Activated CD4-positive, alpha-beta T cell treated with anti-CD3 and anti-CD28 coated beads, Interleukin-10, Interleukin-2, amounts not matched to agents 100 ng/mL and 50 ng/mL, durations not matched to agents 16 hours and 8 hours (primary cell): ENCODE measurements at regions not wholly inside any gene's neighbourhood (a gene's known extent, or its start where the extent isn't known, plus 50 kb on each side); places are given as distances from the start of the nearest gene placed in this dataset.
"Not testable (repeated sequence)": the region's sequence is repeated elsewhere in the genome, so short reads cannot be mapped to it uniquely, and the experiment has no call there.

Experiments used
- DNase-seq: peaks from one replicate; pipeline ENCODE4 v3.0.0-alpha.2; 2020

- no peak for DNase-seq
Measured at GRCh38 chr10:28186887-28187578, 115.8 kb downstream of the MPP7 start.

DNA sequence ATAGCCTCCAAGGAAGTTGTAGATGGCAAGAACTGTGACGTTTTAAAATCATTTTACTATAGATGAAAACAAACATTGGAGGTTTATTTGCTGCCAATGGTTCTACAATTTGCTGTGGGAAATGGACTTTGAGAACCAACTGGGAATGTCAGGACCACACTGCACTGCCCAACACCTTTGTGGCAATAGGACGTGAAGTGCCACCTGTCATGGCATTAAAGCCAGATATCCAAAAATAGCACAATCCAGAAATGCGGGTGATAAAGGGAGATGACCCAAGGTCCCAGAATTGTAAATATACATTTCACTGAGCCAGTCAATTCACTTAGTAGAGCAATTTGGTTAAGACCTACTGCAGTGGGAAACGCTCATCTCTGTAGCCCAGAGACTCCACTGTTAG lies 116.4 kb downstream of the MPP7 start:
- no peak for DNase-seq

DNA sequence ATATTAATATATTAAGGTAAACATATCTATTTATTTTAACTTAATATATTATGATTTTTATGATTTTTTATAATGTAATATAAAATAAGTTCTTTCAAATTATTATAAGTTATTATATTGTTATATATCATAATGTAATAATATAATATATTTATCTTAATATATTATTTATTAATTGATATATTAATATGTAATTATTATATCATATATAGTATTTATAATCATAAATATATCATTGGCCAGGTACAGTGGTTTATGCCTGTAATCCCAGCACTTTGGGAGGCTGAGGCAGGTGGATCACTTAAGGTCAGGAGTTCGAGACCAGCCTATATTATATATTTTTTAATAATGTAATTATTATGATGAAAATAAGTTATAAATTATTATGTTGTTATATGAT lies 118.1 kb downstream of the MPP7 start:
- no peak for DNase-seq

DNA sequence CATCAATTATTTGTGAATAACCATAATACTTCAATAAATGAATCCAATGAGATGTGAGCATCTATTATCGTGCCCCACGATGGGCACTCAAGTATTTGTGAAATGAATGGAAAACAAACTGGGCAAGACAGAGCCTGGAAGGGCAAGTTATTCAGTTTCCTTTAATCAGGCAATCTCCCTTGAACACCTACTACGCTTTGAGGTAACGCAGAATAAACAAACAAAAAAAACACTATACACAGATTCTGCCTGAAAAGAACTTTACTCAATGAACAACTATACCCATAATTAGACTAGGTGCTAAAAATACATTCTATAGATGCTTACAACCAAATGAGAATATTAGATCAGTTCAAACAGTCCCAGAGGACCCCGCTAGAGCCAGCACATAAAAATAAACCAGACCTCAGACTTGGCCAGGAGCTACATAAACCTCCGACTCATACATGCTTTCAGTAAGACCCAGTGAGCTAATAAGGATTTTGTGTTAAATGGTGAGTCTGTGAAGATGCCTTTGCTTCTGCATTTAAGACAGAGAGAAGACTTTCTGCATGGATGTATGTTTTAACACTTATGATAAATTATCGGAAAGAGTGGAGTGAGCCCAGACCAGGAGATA lies 121.3 kb downstream of the MPP7 start:
- no peak for DNase-seq

DNA sequence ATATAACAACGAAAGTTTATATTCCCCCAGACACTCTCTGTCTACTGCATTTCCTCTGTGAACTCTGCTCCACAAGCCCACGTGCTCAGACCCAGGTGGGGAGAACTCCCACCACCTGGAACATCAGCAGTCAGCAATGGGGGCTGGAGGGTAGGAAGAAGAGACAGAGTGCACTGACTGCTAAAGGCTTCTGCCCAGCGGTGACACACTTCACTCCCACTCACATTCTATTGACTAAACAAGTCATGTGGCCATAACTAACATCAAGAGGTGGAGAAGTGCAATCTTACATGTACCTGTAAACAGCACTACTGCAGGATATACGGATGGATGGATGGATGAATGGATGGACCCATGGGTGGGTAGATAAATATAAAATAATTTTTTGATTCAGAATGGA lies 122.2 kb downstream of the MPP7 start:
- DNase-seq = no peak

GRCh38 chr10:28179743-28180099 lies 123.1 kb downstream of the MPP7 start:
- DNase-seq = no peak

- peak; percentile 77 for DNase-seq
Measured at GRCh38 chr10:28179006-28179742, 123.7 kb downstream of the MPP7 start.

DNA sequence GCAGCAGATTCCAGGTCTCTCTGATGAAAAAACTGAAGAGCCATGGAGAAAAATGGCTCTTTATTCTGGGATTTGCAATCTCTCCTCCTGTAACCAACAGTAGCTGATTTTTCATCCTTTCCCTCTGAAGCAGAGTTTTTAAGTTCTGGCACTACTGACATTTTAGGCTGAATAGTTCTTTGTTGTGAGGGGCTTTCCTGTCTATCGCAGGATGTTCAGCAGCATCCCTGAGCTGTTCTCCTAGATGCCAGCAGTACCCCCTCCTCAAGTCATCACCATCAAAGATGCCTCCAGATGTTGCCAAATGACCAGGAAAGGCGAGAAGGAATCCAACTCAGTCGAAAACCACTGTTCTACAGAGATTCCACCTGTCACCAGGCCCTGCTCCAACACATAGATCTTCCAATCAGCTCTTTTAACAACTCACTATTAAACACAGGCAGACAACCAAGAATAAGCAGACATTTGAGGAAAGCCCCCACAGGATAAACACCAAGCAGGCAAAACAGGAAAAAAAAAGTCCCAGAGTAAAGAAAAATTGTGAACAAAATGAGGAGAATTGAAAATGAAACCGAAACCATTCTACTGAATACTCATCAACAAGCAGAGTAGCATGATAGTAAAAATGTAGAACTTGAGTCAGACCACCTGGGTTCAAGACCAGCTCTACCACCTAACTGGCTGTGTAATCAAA lies 124.8 kb downstream of the MPP7 start:
- DNase-seq = peak; percentile 59

- DNase-seq = not testable (repeated sequence)
Measured at GRCh38 chr10:28176498-28176897, 126.4 kb downstream of the MPP7 start.

DNA sequence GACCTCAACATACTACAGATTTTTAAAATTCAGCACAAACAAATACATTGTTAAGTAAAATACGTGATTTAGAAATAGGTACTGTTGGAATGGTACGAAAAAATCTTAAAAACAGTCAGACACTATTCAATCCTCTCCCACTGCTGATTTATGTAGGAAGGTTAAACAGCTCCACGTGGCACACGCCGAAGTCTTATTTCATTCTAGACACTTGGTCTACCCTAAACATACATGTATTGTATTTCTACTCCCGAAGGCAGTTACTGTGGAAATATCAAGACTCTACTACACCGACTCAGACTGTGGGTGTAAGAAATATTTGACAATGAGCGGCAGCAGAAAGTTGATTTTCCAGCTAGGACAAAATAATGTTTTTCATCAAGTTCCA lies 130.6 kb downstream of the MPP7 start:
- DNase-seq = no peak

DNA sequence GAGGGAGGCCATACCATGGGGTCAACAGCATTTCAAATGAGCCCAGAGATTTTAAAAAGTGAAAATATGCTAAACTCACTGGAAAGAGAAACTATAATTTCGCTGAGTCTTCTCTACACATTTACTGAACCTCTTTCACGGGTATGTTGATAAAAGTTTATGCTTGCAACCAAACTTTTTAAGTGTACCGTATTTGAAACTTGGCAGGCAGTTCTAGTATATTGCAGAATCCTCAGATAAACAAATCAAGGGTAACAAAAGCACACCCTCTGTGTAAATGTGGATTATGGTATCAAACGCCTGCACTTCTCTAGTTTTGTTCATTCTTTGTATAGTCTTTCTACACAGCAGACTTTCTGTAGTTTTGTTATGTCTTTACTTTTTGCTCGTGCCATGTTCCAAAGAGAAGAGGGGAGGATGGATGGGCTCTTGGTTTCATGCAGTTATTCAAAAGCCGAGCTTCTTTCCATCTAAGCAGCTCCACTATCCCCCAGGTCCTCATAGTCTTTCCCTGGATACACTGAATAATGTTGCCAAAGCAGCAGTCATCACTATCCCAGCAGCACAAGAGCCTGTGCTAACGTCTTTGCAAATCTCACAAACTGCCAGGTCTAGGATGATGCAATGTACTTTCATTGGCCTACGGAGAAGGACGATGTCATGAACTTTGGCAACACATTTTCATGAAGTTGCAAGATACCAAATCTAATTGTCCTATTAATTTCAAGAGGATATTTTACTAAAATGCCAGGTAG lies 131.2 kb downstream of the MPP7 start:
- no peak for DNase-seq

DNA sequence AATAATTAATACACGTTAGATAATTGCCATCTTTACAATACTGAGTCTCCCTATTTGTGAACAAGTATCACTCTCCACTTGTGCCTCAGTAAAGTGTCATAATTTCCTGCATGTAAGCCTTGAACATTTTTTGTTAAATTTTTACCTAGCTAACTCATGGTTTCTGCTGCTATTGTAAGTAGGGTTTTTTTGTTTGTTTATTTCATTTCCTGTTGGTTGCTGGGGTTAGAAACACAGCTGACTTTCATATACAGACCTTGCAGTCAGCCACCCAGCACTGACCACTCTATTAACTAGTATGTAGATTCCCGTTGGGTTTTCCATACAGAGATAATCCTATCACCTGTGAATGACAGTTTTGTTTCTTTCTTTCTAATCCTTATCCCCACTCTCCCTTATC lies 133.3 kb downstream of the MPP7 start:
- no peak for DNase-seq

DNA sequence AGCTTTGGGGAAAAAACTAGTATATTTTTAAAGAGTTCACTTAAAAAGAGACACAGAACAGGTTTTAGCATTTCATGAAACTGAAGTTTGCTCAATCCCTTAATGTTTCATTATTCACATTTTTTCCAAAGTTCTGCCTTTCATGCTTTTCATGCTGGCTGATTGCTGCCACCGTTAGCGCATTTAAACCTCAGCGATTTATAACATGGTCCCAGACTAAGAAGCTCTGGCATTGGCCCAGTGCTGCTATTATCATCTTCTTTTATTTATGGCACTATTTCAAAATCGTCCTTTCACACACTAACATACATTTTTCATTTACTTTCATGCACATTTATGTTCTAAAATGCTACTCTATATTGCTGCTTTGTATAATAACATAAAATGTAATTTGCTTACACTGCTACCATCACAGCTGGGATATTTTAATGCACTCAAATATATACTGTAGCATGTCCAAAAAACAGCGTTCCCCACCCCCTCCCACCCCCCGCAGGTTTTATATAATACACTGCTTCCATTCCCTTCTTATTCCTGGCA lies 141.9 kb downstream of the MPP7 start:
- no peak for DNase-seq

GRCh38 chr10:28157379-28157778 lies 145.5 kb downstream of the MPP7 start:
- DNase-seq = no peak

DNA sequence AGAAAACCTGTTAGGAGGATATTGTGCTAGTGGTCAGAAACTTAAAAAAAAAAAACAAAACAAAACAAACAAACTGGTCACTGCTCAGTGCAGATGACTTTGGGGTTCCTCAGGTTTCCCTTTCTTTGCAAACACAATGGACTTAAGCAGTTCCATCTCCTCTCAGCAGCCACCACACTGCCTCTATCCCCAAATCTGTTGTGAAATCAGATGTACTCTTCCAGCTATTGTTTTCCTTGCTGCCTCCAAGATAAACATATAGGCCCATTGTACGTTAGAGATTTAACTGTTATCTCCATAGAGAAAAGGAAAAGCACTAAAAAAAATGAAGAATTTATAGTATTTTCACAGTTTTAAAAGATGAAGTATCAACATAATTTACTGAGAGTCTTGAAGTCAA lies 147.1 kb downstream of the MPP7 start:
- no peak for DNase-seq

- DNase-seq = no peak
Measured at GRCh38 chr10:28151636-28152035, 151.2 kb downstream of the MPP7 start.

DNA sequence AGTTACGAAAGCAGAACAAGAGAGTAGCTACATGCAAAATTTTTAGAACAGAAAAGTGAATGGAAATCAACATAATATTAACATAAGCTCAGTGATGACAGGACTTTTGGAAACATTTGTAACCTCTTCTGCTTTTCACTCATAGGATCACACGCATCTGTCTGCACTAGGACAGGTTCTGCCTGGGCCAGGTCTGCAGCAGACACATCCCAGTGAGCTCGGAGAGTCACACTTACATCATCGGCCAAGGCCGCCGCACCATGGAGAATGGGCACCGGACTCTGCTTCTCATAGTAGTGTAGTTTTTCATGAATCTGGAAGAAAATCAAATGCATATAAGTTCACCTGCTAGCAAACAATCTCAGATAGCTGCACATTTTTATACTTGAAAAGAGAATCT lies 150.9 kb upstream of the ODAD2 start:
- DNase-seq = no peak

GRCh38 chr10:28147706-28148105 lies 148.8 kb upstream of the ODAD2 start:
- DNase-seq = no peak

DNA sequence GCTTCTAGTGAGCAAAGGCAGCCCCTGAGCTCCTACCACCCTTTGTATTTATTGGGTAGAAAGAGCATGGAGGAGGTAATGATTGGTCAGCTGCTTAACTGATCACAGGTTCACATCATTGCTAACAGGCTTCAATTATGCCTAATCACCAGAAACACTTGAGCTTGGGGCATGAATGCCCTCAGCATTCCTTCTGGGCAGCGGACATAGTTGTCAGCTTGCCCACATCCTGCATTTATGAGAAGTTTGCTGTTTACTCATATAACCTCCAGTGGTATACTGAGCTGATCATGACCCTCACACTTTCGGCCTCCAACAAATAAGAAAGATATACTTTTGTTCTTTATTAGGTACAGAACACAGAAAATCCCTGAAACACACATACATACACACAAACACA lies 140.3 kb upstream of the ODAD2 start:
- DNase-seq = no peak

GRCh38 chr10:28137907-28138880 lies 139.3 kb upstream of the ODAD2 start:
- no peak for DNase-seq

- no peak for DNase-seq
Measured at GRCh38 chr10:28135258-28135657, 136.4 kb upstream of the ODAD2 start.

DNA sequence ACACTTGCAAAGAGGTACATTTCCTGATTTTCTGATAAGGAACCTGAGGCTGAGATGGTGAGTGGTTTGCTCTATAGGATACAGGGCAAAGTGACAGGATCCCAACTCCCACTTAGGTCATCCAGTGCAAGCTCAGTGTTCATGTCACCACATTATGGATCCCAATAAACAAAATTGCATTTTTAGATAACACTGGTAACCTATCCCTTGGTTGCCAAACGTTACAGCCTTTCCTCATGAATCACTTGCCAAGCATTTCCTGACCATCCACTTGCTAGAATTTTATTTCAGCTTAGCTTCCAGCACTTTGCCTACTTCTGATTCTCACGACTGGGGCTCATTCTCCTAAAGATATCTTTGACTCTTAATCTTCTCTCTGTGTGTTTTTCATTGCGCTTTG lies 131.4 kb upstream of the ODAD2 start:
- DNase-seq = no peak
